NCI-H1092 (cell line): ENCODE measurements at regions not wholly inside any gene's neighbourhood (a gene's known extent, or its start where the extent isn't known, plus 50 kb on each side); places are given as distances from the start of the nearest gene placed in this dataset.
A peak's percentile ranks its signal among the peaks of the same experiment; 100 is the strongest.
"Not testable (repeated sequence)": the region's sequence is repeated elsewhere in the genome, so short reads cannot be mapped to it uniquely, and the experiment has no call there.

ENCODE experiments used
- DNase-seq: peaks from one replicate; lab custom pipeline; 2025; lab: John Stamatoyannopoulos, UW

GRCh38 chr14:83828406-83828805, 1701.5 kb upstream of the FLRT2 start:
- DNase-seq, result no peak

- DNase-seq, result no peak
Observed at GRCh38 chr14:83830316-83830715, 1699.6 kb upstream of the FLRT2 start.

- no peak for DNase-seq
Observed at GRCh38 chr14:83838226-83838625, 1691.7 kb upstream of the FLRT2 start.

- peak; percentile 8 for DNase-seq
Observed at GRCh38 chr14:83842547-83842946, 1687.4 kb upstream of the FLRT2 start.

GRCh38 chr14:83847102-83847501, 1682.8 kb upstream of the FLRT2 start:
- no peak for DNase-seq

- no peak for DNase-seq
Observed at GRCh38 chr14:83850092-83850491, 1679.9 kb upstream of the FLRT2 start.

- DNase-seq, result no peak
Observed at GRCh38 chr14:83856334-83856733, 1673.6 kb upstream of the FLRT2 start.

- DNase-seq, result no peak
Observed at GRCh38 chr14:83860631-83861155, 1669.3 kb upstream of the FLRT2 start.

GRCh38 chr14:83863042-83863774, 1666.7 kb upstream of the FLRT2 start:
- DNase-seq, result no peak

GRCh38 chr14:83864106-83864505, 1665.8 kb upstream of the FLRT2 start:
- DNase-seq, result no peak

GRCh38 chr14:83867566-83868225, 1662.2 kb upstream of the FLRT2 start:
- peak; percentile 27 for DNase-seq

GRCh38 chr14:83870546-83871270, 1659.2 kb upstream of the FLRT2 start:
- DNase-seq, result no peak

- no peak for DNase-seq
Observed at GRCh38 chr14:83873669-83874068, 1656.3 kb upstream of the FLRT2 start.

- no peak for DNase-seq
Observed at GRCh38 chr14:83874662-83875061, 1655.3 kb upstream of the FLRT2 start.

- no peak for DNase-seq
Observed at GRCh38 chr14:83883732-83884131, 1646.2 kb upstream of the FLRT2 start.

- no peak for DNase-seq
Observed at GRCh38 chr14:83885837-83886293, 1644.1 kb upstream of the FLRT2 start.

- DNase-seq, result no peak
Observed at GRCh38 chr14:83887866-83888265, 1642.1 kb upstream of the FLRT2 start.

- no peak for DNase-seq
Observed at GRCh38 chr14:83893447-83893846, 1636.5 kb upstream of the FLRT2 start.

- no peak for DNase-seq
Observed at GRCh38 chr14:83894568-83894967, 1635.4 kb upstream of the FLRT2 start.

- DNase-seq, result not testable (repeated sequence)
Observed at GRCh38 chr14:83898558-83898957, 1631.4 kb upstream of the FLRT2 start.

GRCh38 chr14:83899706-83900105, 1630.2 kb upstream of the FLRT2 start:
- DNase-seq, result no peak

- no peak for DNase-seq
Observed at GRCh38 chr14:83905157-83905556, 1624.8 kb upstream of the FLRT2 start.

- peak; percentile 3 for DNase-seq
Observed at GRCh38 chr14:83908419-83908818, 1621.5 kb upstream of the FLRT2 start.
